ENCODE measurements at regions not wholly inside any gene's neighbourhood (a gene's known extent, or its start where the extent isn't known, plus 50 kb on each side); places are given as distances from the start of the nearest gene placed in this dataset.
"Not testable (repeated sequence)": the region's sequence is repeated elsewhere in the genome, so short reads cannot be mapped to it uniquely, and the experiment has no call there.

DNA sequence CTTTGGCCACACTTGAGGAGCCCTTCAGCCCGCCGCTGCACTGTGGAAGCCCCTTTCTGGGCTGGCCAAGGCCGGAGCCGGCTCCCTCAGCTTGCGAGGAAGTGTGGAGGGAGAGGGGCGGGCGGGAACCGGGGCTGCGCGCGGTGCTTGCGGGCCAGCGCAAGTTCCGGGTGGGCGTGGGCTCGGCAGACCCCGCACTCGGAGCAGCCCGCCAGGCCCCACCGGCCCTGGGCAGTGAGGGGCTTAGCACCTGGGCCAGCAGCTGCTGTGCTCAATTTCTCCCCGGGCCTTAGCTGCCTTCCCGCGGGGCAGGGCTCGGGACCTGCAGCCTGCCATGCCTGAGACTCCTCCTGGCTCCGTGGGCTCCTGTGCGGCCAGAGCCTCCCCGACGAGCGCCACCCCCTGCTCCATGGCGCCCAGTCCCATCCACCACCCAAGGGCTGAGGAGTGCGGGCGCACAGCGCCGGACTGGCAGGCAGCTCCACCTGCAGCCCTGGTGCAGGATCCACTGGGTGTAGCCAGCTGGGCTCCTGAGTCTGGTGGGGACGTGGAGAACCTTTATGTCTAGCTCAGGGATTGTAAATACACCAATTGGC, 129.2 kb downstream of the MRPL14 start:
- DNase-seq = not testable (repeated sequence)

DNA sequence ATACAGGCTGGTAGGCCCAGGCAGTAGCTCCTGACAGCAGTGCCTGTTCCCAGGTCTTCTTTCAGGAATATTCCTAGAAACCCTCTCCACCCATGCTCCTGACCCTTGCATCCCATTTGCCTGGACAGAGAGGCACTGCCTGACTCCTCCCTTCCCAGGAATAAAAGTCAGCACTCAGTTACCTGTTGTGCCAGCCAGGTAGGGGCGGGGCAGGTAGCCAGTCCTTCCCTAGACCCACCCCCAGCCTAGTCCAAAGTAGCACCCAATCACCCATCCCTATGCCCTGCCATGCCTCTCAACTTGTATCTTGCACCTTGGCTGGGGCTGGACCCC, 129.9 kb downstream of the MRPL14 start:
- no peak for DNase-seq

DNA sequence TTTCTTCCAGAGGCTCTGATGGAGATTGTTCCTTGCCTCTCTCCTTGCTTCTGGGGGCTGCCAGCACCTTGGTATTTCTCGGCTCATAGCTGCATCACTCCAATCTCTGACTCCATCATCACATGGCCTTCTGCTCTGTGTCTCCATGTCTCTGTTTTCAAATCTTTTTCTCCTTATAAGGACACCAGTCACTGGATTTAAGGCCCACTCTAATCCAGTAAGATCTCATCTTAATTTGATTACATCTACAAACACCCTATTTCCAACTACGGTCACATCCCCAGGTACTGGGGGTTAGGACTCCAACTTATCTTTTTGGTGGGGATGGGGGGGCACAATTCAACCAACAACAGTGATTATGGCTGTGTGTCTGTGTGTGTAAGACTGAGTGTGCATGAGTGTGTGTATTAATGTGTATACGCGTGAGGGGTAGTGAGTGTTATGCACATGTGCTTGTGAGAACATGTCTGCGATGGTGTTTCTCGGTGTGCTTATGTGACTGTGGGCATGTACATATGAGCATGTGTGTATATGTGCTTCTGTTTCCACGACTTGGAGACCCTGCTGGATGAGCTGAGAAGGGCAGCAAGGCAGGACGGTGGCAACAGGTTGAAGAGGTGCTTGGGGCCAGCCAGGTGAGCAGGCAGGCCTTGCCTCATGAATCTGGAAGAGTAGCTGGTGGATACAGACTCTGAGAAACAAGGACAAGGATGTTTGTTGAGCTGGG, 130.5 kb downstream of the MRPL14 start:
- DNase-seq = no peak

DNA sequence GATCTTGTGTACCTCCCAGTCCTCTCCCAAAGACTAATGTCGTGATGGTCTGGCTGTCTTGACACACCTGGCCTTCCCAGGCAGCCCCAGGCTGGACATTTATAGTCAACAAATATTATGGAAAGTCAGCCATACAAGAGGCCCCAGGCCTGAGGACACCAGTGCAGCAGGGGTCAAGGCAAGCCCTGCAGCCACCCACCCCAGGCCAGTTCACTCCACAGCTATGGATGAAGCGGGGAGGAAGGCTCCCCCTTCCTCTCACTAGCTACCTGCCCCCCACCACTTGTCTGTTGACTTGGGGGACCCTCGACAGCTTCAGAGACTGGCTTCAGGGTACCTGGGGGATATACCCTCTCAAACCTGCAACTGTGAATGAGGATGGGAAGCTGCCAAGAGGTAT, 132.1 kb downstream of the MRPL14 start:
- no peak for DNase-seq

DNA sequence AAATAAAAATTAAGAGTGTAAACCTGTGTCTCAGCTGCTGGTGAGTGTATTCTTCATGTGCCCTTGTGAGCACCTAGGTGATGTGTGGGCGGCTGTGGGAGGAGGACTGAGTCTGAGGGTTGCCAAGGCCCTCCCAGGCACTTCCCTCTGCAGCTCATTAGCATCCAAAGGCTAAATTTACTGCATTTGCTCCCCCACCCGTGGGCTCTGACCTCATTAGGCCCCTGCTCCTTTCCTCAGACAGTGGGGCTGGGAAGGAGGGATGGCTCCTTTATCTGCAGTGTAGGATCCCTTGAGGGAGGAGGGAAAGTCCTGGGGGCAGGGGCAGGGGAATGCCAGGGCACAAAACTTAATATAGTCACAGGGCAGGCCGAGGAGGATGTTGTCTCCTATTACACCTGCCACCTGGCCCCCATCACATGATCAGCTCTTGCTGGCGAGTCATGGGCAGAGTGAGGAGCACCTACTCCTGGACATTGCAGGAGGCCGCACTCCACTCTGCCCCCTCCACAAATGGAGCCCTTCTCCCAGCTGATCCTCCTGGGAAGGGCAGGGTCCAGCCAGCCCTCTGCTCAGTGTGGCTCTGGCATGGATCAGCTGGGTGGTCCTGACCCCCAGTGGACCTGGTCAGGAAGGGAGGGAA, 133.2 kb downstream of the MRPL14 start:
- DNase-seq = no peak

DNA sequence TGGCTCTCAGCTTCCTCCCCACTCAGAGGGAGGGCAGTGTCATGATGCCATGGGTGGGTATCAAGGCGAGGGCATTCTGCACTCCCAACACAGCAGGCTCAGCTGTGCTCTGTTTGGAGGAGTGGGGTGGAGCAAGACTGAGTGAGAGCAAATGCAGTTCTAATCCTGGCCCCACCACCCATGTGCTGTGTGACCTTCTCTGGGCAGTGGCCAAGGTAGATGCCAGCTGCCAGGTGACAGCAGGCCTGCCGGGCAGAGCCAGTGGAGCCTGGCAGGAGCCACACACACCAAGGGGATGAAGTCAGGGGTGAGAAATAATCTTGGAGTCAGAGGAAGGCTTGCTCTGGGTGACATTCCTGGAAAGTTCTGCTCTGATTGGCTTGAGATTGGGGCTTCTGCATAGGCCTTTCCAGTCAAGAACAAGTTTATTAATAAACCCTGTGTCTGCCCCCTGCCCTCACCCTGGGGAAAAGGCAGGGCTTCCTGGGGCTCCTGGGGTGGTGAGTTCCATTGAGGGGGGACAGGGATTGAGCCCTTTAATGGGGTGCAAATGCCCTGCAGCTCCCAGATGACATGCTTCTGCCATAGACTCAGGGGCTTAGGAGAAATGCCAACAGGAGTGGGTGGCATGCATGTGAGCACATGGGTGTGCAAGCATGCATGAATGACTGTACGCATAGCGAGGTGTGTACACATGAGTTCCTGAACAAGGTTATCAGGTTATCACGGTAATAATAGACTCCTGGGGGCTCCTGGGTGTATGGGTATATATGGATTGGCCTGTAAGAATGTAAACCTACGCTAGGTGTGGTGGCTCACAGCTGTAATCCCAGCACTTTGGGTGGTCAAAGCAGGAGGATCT, 134.2 kb downstream of the MRPL14 start:
- DNase-seq = no peak

DNA sequence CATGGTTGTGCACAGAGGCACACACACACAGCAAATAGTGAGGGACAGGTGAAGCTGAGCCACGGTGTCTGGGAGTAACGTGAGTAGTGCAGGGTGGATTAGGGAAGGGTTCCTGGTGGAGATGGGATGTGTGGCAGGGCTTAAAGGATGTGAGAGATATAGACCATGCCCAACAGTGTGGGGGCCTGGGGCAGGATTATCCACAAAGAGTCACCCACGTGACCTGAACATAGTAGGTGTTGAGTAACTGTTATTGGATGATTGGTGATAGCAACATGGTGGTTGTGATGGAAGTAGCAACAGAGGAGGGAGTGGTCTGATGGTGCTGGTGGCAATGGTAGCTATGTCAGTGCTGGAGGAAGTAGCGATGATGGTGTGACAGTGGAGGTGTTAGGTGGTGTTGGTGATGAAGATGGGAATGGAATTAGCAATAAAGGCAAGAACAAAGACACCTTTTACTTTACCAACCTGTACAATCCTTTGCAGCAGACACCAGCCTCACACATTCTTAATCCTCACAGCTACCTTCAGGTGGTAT, 135.1 kb downstream of the MRPL14 start:
- no peak for DNase-seq

DNA sequence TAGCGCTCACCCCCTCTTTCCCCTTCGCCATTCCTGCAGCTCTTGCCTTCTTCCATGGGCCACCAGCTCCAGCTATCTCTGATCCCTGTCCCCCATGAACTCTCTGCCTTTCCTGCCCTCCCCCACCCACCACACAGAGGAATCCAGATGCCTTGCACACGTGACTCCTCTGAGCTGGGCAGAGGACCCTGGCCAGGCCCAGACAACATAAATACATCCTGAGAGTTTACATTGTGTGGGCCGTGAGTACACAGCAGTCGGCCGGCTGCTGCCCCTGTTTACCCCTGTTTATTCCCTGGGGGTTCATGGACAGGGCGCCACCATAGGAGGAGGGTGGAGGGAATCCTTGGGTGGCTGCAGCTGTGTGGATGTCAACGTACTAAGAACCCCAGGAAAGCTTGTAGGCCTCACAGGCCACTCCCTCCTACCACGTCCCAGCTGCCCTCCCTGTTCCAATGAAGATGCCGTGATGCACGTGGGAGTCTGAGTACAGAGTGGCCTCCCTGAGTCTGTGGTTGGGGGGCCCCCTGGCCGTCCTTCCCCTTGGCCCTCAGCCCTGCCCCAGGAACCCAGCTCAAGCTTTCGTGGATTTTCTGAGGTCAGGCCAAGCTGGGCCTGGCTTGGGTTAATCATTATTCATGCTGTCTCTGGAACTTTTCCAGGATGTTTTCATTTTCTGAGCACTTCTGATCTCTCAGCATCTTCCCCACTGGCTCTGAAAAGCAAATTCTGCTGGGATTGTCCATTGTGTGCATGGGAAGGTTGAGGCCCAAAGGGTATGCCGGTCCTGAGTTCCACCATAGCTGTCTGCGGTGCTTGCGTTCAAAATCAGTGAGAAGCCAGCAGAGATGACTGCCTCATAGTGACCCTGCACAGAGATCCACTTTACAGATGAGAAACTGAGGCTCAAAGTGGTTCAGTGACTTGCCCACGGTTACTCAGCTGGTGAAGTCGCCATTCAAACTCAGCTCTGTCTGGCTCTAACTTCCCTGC, 136.3 kb downstream of the MRPL14 start:
- no peak for DNase-seq

DNA sequence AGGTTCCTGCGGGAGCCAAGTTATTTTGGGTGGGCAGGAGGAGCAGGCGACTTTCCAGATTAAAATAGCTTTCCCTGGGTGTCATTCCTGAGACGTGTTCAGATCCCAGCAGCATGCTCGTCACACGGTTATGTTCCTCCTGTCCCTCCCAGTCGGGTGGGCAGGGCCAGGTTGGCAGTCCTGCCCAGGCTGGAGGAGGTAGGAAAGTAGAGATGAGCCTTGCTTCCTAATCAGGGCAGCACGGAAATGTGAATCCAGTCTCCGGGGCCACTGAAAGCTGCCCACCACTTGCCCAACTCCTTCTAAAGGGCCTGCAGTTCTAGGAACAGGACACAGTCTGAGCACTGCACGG, 137.0 kb downstream of the MRPL14 start:
- no peak for DNase-seq

DNA sequence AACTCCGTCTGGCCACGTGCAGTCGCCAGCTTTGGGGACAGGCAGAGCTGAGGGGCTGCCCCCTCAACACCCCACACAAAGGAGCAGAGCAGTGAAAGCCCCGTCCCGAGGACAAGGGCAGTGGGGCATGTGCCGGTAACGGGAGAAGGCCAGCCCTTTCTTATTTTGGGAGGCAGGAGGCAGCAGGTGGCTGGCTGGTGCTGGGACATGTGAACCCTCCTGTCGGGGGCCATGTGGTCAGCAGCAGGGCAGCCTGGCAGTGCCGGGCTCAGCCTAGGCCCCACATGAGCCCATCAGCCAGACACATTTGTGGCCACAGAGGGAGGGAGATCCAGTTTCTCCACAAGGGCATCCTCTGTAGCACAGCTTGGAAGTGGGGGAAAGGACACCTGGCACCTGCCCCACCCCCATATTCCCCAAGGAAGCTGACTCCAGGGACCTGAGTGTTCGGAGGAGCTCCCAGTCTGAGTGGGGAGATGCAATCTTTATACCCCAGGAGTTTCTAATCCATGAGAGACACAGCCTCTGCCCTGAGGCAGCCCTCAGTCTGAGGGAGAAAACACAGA, 137.6 kb downstream of the MRPL14 start:
- no peak for DNase-seq

DNA sequence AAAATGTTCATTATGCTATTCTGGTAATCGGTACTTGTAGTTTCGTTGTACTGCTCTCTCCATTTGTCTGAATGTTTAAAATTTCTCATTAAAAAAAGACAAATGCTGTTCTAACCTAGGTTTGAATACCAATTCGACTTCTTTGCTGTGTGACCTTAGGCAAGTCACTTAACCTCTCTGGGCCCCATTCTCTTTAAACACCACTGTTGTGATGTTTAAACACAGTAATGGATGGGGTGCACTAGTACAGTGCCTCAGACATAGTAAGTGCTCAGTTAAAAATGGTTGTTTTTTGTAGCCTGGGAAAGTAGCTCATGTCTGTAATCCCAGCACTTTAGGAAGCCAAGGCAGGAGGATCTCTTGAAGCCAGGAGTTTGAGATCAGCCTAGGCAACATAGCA, 138.5 kb downstream of the MRPL14 start:
- no peak for DNase-seq

DNA sequence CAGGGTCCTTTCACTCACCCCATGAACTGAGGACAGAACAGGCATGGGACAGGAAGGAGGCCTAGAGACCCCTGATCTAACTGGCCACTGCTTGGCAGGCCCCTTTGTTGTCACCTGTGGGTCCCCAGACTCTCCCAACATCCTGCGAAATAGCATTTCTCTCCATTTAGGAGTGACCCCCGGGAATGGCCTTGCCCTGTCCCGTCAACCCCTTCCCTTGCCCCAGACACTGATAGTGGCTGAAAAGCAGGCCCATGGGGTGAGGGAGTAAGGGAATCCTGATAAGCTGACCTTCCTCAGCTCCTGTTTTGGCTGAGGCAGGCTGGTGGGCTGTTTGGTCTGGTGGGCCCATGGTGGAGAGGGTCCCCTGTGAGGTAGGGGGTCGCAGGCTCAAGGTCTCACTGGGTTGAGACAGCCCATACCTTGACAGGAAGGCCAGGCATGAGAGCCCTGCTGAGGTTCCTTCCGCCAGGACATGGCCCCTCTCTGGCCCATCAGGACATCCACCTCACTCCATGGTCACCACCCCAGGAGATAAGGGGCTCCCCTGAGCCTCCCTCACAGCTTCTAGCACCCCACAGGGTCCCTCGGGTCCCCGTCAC, 139.3 kb downstream of the MRPL14 start:
- DNase-seq = no peak

DNA sequence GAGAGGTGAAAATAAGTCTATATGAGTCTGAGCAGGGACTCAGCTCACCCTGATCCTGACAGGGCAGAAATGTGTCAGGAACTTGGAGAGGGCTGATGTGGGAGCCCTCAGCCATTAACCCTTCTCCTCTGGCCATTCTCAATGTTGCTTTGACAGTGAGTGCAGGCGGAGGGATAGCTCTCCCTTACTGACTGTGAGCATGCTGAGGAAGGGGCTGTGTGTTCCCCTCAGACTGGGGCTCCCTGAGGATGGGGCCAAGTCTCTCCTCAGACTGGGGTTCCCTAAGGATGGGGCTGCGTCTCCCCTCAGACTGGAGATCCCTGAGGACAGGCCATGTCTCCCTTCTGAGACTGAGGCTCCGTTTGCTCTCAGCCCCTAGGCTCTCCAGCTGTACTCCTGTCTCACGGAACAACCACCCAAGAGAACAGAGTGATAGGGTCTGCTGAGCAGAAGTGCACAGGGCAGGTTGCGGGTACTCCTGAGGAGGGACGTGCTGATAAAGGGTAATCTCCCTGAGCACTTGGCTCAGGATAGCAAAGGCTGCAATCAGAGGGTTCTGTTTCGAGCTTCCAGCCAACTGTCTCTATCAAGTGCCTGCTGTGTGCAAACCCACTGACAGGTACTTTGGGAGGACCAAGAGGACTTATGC, 141.0 kb downstream of the MRPL14 start:
- no peak for DNase-seq

DNA sequence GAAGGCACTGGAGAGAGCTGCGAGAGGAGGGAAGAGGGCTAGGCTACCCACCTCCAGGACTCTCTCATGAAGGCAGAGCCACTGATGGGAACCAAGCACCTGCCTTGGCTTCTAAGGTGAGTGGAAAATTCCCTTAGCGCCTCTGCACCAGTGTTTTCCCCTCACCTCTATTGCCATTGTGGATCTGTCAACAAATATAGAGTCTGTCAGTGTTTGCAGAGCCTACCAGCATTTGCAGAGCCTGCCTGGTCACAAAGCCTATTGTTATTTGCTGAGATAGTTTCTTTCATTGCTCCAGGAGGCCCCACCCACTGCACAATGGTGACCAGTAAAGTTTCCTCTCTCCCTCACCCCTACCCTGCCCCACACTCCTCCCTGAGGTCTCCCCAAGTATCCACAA, 141.9 kb downstream of the MRPL14 start:
- no peak for DNase-seq

DNA sequence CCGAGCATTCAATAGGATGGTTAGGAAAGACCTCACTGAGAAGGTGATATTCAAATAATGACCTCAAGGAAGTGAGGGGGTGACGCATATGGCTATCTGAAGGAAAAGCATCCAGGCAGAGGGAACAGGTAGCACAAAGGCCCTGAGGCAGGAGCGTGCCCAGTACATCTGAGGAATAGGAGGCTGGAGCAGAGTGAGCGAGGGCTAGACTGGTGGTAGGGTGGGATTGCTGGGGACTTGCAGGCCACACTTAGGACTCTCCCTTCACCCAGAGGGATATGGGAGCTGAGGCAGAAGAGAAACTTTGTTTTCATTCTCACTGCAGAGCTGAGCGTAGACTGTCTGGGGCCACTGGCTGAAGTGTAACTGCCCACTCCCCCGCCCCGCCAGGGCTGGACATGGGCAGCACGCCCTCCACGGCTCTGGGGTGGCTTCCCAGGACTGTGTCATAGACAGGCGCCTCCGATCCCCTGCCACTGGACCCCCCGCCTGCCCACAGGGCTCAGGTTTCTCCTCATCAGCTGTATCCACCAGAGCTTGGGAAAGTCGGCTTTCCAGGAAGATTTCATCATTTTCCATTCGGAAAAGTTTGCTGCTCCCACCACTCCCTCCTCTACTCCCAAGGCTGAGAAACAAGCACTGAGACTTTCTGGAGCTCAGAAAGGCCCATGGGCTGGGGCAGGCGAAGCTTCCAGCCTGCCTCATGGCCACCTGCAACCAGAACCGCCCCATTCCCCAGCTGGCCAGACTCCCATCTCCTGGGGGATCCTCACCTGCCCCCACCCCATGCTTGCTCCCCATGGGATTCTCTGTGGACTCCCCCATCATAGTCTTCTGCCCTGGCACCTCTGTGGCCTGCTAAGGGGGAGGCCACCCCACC, 142.6 kb downstream of the MRPL14 start:
- DNase-seq = no peak

DNA sequence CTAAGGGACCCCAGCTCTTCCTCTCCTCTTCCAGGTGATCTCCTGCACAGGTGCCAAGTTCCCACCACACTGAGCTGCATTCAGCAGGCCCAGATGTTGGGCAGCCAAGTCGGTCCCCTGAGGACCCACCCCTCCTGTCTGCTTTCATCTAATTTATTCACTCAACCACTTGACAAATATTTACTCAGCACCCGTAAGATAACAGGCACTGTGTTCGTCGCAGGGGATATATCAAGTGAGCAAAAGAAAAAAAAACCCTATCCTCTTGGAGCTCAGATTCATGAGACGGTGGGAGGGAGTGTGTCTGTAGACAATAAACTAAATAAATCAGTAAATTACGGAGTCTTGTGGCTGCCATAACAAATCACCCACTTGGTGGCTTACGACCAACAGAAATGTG, 143.6 kb downstream of the MRPL14 start:
- DNase-seq = no peak

DNA sequence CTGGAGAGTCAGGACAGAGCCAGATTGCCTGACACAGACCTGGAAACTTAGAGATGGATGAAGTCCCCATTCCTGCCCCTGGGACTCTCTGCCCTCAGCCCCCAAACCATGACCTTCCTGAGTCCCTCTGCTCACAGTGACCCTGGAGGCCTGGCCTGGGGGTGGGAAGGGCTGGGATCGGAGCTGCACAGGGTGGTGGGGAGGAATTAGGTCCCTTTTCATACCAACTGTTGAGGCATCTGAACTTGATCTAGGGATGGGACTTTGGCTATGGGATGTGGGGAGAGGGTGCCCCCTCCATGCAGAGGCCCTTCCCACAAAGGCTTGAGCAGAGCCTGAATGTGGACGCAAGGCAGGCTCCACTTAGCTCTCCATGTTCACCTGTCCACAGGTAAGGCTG, 144.1 kb downstream of the MRPL14 start:
- no peak for DNase-seq

DNA sequence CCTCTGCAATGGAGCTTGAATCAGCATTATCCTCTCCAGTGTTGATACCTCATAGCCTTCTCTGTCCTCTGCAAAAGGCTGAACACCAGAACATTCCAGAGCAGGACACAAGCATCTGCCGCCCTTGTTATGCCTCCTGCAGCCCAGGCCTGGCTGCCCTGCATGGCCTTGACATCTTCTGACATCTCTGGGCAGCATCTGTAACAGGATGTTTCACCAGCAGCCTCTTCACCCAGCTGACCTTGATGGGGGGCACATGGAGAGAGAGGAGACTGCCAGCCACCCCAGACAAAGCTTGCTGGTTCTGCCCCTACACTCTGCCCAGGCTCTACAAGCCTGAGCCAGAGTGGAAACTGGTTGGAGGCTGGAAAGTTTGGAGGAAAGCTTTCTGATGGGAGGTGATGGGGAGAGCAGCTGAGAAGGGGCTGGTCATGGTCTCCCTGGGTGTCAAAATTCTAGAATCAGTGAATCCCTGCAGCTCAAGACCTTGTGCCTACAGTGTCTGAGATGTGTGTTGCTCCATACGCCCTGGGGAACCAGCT, 145.1 kb downstream of the MRPL14 start:
- DNase-seq = no peak

DNA sequence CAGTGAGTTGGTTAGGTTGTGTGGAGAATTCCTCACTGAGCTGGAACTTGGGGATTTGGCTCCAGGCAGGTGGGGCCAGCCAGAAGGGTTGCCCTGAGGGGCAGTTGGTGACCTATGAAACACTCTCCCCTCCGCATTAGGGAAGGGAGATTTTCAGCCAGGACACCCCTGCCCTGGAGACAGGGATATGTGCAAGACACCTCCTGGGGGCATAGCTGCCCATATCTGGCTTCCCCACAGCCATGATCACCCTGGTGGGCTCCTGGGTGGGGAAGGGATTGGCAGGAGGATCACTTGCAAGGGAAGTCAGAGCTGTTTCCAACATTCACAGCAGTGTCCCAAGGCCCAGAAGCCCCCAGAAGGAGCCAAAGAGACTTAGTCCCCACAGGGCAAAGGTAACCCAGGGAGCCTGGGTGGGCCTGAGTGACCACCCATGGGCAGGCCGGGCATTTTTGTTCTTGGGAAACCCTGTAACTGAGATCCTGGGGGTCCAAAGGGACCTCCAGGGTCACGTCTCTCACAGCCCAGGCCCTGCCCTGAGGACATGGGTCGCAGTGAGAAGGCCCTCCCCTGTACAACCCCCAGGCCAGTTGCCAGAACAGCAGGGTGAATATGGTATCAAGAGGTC, 145.8 kb downstream of the MRPL14 start:
- DNase-seq = no peak

All from CD4-positive, alpha-beta T cell treated with Interleukin-10 for 1 hour (primary cell).